Memory B cell (primary cell): ENCODE measurements at regions not wholly inside any gene's neighbourhood (a gene's known extent, or its start where the extent isn't known, plus 50 kb on each side); places are given as distances from the start of the nearest gene placed in this dataset.

ENCODE experiments used
- ATAC-seq: fragments of 150-1000 bp; cut with Tn5 transposase; 2 replicates; pipeline ENCODE4 v1.10.0; 2021; ENCODE audit warnings: low read depth, mild to moderate bottlenecking, moderate library complexity
- DNase-seq, 2 donors: peaks; one replicate each; pipeline ENCODE4 v3.0.0; 2022; ENCODE audit warnings: low spot score in 2 of 2
- H3K27ac Mint-ChIP-seq: one replicate; pipeline ENCODE4 v1.8.0; 2022; ENCODE audit warnings: mild to moderate bottlenecking, moderate library complexity, mixed read lengths
- H3K27me3 Mint-ChIP-seq: one replicate; pipeline ENCODE4 v1.8.0; 2022; ENCODE audit warnings: mixed read lengths
- H3K36me3 Mint-ChIP-seq: one replicate; pipeline ENCODE4 v1.8.0; 2022; ENCODE audit warnings: mild to moderate bottlenecking, mixed read lengths
- H3K4me1 Mint-ChIP-seq: one replicate; pipeline ENCODE4 v1.8.0; 2022; ENCODE audit warnings: mixed read lengths
- H3K4me3 Mint-ChIP-seq: one replicate; pipeline ENCODE4 v1.8.0; 2022; ENCODE audit warnings: mild to moderate bottlenecking, moderate library complexity, mixed read lengths
- H3K9me3 Mint-ChIP-seq: one replicate; pipeline ENCODE4 v1.8.0; 2022; ENCODE audit warnings: mixed read lengths

DNA sequence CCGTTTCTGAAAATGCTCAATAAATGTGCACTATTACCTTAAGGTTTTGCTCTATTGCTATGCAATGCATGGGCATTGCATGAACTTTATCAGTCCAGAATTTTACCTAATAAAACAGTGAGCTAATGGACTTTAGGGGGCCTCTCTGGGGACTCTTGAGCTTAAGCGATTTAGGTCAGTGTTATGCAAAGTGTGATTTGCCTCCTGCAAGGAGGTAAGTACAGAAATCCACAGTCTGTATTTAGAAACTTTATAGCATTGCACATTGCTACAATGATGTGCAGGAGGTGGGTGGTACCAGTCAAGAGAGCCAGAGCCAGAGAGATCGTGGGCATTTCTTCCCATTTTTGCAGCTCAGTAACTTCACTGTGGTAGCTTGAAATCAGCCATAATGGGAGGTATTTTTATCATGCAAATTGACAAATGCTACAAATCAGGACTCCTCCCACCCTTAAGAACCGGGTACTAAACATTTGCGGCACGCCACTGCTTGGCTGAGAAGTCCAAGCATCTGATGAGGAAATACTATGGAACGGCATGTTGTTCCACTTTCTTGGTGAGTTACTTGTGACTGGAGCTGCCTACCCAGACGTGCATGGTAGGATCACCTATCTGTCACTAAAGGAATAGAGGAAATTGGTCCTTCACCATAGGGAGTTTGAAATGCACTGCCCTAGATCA is 174.6 kb upstream of the PGRMC2 start:
- Mint-ChIP-seq H3K9me3 (no peaks in the 10 kb centered on the region), H3K36me3 (no peaks in the 10 kb centered on the region), H3K27me3 (no peaks in the 10 kb centered on the region), H3K4me1 (no peaks in the 10 kb centered on the region), H3K27ac (no peak overlapping the region), H3K4me3 (no peak overlapping the region)
- ATAC-seq: no peak
- DNase-seq: no peak

DNA sequence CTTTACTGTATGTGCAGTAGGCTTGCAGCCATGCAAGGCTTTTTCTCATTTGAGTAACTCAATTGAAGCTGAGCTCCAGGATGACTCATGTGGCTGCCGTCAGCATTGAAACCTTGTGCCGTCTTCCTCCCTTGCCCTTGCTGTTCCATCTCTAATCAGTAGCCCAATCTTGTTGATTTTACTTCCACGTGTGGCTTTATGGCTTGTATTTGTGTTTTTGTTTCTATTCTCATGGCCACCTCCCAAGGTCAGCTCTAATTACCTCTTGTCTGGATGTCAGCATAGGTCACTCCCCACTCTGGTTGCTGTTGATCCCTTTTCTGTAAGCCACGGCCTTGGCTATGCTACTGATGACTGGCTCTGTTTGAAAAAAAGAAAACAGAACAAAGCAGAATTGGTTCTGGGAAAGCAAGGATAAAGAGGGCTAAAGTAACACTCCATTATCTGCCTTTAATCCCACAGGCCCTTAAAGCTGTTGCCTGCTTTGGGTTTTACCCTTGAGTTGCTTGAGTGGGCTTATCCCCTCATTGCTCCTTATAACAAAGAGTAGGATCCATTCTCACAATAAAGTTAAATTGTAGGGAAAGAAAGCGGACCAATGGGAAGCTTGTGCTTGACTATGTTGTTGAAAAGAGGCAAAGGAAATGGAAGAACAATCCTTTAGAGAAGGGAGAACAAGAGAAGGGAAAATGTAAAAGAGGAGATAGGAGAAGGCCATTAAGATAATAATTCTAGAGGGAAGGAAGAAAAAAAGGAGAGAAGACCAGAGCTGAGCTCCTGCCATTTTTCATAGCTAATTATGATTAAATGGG is 173.9 kb upstream of the PGRMC2 start:
- no peaks in the 10 kb centered on the region for H3K27me3 Mint-ChIP-seq
- ATAC-seq (no peak), DNase-seq (no peak)
- H3K27ac Mint-ChIP-seq: no peak overlapping the region
- no peaks in the 10 kb centered on the region for H3K36me3 Mint-ChIP-seq
- H3K4me3 Mint-ChIP-seq: no peak overlapping the region
- H3K9me3 Mint-ChIP-seq: no peaks in the 10 kb centered on the region
- no peaks in the 10 kb centered on the region for H3K4me1 Mint-ChIP-seq

DNA sequence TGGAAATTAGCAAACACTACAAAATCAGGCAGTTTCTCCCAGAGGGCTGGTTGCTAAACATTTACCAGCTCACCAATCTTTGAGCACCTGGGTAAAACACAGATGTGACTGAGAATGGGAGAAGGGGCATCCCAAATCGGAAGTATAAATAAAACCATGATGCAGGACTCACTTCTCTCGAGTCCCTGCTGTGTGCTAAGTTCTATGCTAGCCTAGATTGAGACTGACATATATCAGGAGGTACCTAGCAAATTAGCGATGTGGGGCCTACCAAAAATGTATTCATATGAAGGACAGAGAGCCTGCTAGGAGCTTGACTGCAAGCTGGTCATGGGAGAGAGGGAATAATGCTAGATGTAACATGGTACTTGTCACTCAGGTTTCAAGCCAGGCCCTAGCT is 171.9 kb upstream of the PGRMC2 start:
- H3K9me3 Mint-ChIP-seq: no peaks in the 10 kb centered on the region
- no peaks in the 10 kb centered on the region for H3K36me3 Mint-ChIP-seq
- no peak overlapping the region for H3K27ac Mint-ChIP-seq

DNA sequence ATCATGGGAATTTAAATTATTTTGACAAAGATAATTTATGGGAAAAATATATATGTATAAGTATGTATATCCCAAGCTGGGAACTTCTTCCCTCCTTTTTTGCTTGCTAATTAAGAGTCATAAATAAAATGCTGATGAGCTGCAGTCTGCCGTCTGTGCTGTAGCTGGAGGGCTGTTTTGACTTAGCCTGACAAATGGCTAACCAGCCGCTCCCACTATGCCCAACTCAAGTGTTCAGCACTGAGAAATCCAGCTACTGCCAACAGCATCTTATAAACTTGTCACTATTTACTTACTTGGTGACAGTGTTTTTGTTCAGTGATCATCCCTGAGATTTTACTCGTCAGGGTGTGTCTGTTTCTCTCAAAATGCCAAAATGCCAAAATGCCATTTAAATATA is 171.2 kb upstream of the PGRMC2 start:
- no peak for DNase-seq
- Mint-ChIP-seq H3K36me3 (no peaks in the 10 kb centered on the region), H3K27ac (no peak overlapping the region), H3K27me3 (peaks cover 3% of the 10 kb centered on the region), H3K4me3 (no peak overlapping the region), H3K9me3 (no peaks in the 10 kb centered on the region), H3K4me1 (no peaks in the 10 kb centered on the region)
- no peak for ATAC-seq

More for the DNA sequence above, 171.9 kb upstream of the PGRMC2 start:
- DNase-seq: no peak
- no peak for ATAC-seq
- H3K27me3 Mint-ChIP-seq: peaks cover 3% of the 10 kb centered on the region
- no peaks in the 10 kb centered on the region for H3K4me1 Mint-ChIP-seq
- no peak overlapping the region for H3K4me3 Mint-ChIP-seq

DNA sequence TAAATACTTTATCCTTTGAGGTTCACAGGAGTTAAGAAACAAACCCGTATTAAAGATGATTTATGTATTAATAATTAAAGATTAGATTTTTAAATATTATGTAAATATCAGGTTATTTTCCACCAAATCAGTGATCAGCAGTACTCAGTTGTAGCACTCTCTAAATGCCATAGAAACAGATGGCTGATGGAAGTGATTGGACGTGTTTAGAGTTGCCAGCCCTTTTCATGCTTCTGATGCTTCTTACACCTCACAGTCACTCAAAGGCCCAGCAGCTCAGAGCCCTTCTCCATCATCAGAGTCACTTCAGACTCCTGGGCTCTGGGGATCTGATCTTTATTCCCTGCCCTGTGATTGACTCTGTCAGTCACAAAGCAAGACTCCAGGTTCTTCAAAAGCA is 170.1 kb upstream of the PGRMC2 start:
- Mint-ChIP-seq H3K36me3 (no peaks in the 10 kb centered on the region), H3K9me3 (no peaks in the 10 kb centered on the region), H3K27ac (no peak overlapping the region), H3K4me1 (no peaks in the 10 kb centered on the region), H3K4me3 (no peak overlapping the region), H3K27me3 (peaks cover 4% of the 10 kb centered on the region)
- ATAC-seq (no peak), DNase-seq (no peak)

DNA sequence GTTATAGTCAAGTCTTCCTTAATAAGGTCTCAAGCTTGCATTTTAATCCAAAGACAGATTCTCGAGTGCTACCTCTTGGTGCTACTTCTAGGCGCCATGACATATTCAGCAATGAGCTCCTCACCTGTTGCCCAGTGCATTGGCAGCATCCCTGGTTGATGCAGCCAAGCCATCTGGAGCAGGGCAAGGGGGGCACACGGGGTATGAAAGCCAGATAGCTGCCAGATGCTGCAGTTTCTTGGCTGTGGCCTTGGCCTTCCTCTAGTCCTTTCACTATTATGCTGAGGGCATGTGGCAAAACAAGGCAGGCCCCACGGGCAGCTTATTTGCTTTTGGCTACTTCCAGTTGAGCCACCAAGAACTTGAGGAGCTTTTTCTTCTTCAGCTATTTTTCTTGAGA is 168.6 kb upstream of the PGRMC2 start:
- DNase-seq: no peak
- Mint-ChIP-seq H3K27ac (no peak overlapping the region), H3K36me3 (no peaks in the 10 kb centered on the region), H3K27me3 (peaks cover 4% of the 10 kb centered on the region), H3K4me1 (no peaks in the 10 kb centered on the region), H3K4me3 (no peak overlapping the region), H3K9me3 (no peaks in the 10 kb centered on the region)
- ATAC-seq: no peak

DNA sequence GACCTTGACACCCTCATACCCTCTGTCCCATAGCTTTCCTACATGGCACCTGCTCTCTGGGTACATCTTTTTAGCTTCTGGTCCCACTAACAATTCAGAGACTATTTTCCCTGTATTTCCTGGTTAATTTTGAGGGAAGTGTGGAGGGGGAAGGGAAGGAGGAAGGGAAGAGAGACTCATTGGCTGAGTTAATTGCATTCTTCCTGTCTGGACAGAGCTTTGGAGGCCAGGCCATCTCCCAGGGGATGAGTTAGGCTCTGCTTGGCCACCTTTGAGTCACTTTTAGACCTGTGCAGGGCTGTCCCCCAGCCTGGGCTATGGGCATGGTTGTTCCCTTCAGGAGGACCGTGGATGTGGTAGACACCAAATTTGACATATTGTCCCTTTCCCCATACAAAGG is 167.9 kb upstream of the PGRMC2 start:
- peaks cover 4% of the 10 kb centered on the region for H3K27me3 Mint-ChIP-seq
- H3K36me3 Mint-ChIP-seq: no peaks in the 10 kb centered on the region
- H3K27ac Mint-ChIP-seq: no peak overlapping the region
- no peaks in the 10 kb centered on the region for H3K4me1 Mint-ChIP-seq
- no peak for ATAC-seq
- no peak overlapping the region for H3K4me3 Mint-ChIP-seq
- H3K9me3 Mint-ChIP-seq: no peaks in the 10 kb centered on the region
- DNase-seq: no peak

DNA sequence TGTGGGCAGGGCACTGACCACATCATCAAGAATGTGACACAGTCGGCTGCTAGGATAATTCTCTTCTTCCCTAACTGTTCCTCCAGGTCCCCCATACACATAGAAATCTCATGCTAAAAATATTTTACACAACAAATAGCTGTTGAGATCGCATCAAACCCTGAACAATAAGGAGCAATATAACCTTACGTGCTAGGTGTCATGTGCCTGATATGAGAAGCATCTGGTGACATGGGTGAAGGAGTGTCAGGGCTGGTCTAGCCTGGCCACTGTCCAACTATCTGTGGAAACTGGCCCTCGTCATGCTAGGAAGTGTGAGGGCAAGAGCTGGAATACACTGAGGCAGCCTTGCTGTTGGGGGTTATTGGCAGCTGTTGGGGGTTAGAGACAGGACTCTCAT is 167.3 kb upstream of the PGRMC2 start:
- ATAC-seq: no peak
- Mint-ChIP-seq H3K36me3 (no peaks in the 10 kb centered on the region), H3K9me3 (no peaks in the 10 kb centered on the region), H3K4me1 (no peaks in the 10 kb centered on the region), H3K27me3 (peaks cover 4% of the 10 kb centered on the region), H3K4me3 (no peak overlapping the region), H3K27ac (no peak overlapping the region)
- no peak for DNase-seq

DNA sequence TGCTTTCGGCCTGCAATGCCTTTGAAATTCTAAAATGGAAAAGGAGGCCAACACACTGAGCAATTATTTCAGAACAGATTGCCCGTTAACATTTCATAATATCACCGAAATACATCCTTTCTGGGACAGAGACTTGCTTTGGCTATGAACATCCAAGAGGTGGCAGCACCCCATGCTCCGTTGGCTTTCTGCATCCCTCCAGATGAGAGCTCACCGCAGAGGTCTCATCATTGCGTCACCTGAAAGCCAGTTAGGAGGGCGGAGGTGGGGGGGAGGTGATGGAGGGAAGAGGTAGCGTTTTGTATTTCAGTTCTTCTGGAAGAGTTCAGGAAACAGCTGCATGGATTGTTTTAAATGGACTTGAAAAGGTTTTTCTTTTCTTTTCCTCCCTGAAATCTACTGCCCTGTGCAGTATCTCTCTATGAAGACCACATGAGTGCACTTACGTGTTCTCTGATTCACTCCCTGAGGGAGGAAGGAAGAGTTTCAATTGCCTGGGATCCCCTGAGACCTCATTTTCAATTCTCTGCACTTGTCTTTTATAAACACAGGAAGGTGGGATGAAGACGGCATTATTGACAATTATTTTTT is 166.8 kb upstream of the PGRMC2 start:
- Mint-ChIP-seq H3K9me3 (no peaks in the 10 kb centered on the region), H3K4me1 (no peaks in the 10 kb centered on the region), H3K4me3 (no peak overlapping the region), H3K36me3 (no peaks in the 10 kb centered on the region), H3K27me3 (peaks cover 4% of the 10 kb centered on the region), H3K27ac (no peak overlapping the region)
- peak; percentile 22 to 38 for DNase-seq
- ATAC-seq: peak; percentile 93

DNA sequence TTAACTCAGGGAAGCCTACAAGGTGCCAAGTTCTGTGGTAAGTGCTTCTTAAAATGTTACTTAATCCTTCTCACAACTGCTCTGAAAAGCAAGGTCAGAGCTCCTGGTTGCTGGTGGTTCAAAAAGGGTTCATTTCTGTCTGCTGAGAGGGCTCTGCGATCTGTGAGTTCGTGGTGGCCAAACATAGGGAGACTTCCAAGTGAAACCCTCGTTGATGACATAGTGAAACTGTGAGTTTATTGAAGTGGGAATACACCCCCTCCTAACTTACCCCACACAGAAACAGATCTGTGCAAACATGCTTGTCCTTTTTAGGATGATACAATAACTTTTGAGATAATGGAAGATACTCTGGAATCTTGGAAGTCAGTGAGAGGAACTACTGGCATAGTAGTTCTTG is 164.8 kb upstream of the PGRMC2 start:
- H3K9me3 Mint-ChIP-seq: no peaks in the 10 kb centered on the region
- H3K27me3 Mint-ChIP-seq: peaks cover 4% of the 10 kb centered on the region
- DNase-seq (no peak), ATAC-seq (no peak)
- no peak overlapping the region for H3K27ac Mint-ChIP-seq
- no peaks in the 10 kb centered on the region for H3K4me1 Mint-ChIP-seq
- no peaks in the 10 kb centered on the region for H3K36me3 Mint-ChIP-seq
- no peak overlapping the region for H3K4me3 Mint-ChIP-seq

DNA sequence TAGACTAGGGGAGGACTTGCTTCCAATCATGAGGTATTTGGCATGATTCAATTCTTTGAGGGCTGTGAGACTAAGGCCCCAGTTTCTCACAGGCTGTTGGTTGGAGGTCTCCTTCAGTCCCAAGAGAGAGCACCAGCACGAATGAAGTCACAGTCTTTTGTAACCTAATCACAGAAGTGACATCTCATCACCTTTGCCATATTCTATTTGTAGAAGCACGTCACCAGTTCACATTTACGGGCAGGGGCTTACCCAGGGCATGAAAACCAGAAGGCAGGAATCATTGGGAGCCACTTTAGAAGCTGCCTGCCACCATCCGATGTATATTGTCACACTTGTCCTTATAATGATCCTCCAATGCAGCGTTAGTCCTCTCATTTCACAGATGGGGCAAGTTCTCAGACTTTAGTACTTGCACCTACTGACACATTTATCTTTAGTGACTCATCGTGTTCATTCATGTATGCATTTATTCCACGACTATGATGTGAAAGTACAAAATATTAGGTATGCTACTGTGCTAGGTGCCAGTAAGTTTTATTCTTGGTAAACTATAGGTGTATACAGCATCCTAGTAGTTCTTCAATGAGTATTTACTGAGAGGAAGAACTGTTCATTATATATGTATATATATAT is 163.8 kb upstream of the PGRMC2 start:
- peaks cover 3% of the 10 kb centered on the region for H3K36me3 Mint-ChIP-seq
- H3K27me3 Mint-ChIP-seq: peaks cover 7% of the 10 kb centered on the region
- ATAC-seq (no peak), DNase-seq (no peak)
- H3K27ac Mint-ChIP-seq: no peak overlapping the region
- no peak overlapping the region for H3K4me3 Mint-ChIP-seq
- H3K9me3 Mint-ChIP-seq: peaks cover 2% of the 10 kb centered on the region
- no peaks in the 10 kb centered on the region for H3K4me1 Mint-ChIP-seq

DNA sequence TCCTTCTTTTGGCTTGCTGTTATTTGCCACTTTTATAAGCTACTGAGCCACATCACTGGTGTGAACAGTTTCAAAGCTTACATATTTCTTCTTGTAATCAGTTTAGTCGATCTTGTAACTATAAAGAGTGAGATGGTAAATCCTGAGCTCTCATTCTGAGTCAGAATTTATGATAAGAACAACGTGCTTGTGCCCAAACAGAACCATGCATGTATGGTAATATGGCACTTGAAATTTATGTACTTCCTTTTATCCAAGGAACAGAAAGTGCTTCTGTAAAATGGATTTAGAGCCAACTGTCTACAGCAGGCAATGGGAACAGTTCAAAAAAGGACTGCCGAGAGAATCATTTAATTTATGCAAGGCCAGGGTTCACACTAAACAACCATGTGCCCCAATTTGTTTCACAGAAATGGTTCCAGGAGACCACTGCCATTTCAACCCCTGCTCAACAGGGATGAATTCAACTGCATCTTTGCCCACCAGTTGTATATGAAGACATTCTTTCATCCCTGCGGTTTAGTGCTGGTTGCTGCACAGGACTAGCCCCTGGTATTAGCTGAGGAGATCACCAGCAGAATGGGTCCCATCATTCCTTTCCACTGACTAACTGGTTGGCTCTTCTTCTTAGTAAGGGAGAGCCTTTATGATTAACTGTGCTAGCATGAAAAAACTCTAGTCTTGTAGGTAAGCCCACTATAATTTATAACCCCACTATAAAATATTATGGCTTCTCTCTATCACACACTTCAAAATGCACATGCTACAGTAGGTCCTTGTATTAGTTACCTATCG is 162.9 kb upstream of the PGRMC2 start:
- ATAC-seq: no peak
- Mint-ChIP-seq H3K27ac (no peak overlapping the region), H3K4me3 (no peak overlapping the region), H3K4me1 (no peaks in the 10 kb centered on the region), H3K9me3 (peaks cover 4% of the 10 kb centered on the region), H3K36me3 (peaks cover 6% of the 10 kb centered on the region), H3K27me3 (peaks cover 7% of the 10 kb centered on the region)
- no peak for DNase-seq

DNA sequence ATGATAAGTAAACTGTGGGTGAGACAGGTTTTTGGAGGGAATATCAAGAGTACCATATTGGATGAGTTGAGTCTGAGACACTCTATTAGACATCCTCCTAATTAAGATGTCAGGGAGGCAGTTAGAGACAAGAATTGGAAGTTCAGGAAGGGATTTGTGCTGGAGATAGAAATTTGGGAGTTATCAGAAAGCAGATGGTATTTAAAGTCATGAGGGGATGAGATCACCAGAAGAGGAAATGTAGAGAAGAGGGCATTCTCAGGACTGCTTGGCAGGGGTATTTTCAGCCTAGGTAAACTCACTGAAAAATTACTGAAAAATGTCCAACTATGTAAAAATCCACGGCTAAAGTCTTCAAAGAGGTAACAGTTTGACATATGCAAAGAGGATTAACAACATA is 161.6 kb upstream of the PGRMC2 start:
- Mint-ChIP-seq H3K36me3 (peaks cover 13% of the 10 kb centered on the region), H3K4me3 (no peak overlapping the region), H3K4me1 (no peaks in the 10 kb centered on the region), H3K9me3 (peaks cover 11% of the 10 kb centered on the region), H3K27me3 (peaks cover 4% of the 10 kb centered on the region), H3K27ac (no peak overlapping the region)
- ATAC-seq (no peak), DNase-seq (no peak)
